T-cell (primary cell): ENCODE measurements at regions not wholly inside any gene's neighbourhood (a gene's known extent, or its start where the extent isn't known, plus 50 kb on each side); places are given as distances from the start of the nearest gene placed in this dataset.
"Not testable (repeated sequence)": the region's sequence is repeated elsewhere in the genome, so short reads cannot be mapped to it uniquely, and the experiment has no call there.

Experiments
- ATAC-seq, 4 experiments: fragments of 200-7000 bp in 3 of 4; fragments of 150-1000 bp in 1 of 4; cut with Tn5 transposase; replicated peaks in 1 of 4; 1 replicate in 3 of 4; 2 replicates in 1 of 4; pipeline ENCODE4 v1.10.0; 2021; ENCODE audit warnings: moderate library complexity in 3 of 4, mild to moderate bottlenecking in 2 of 4, moderate number of reproducible peaks in 1 of 4
- CTCF ChIA-PET, 2 donors: fragments of 300-600 bp; sonication (Branson Sonifier 250); formaldehyde crosslinking; loops; one replicate each; lab custom pipeline; 2022; ENCODE audit warnings: antibody characterized with exemption in 2 of 2; lab: Charles Lee
- POLR2A ChIA-PET, 2 donors: fragments of 300-600 bp; sonication (Branson Sonifier 250); formaldehyde crosslinking; loops; one replicate each; lab custom pipeline; 2022; ENCODE audit warnings: antibody characterized with exemption in 2 of 2; lab: Charles Lee
- DNase-seq, 35 experiments: peaks; one replicate each; pipeline versions ENCODE4 v3.0.0 to v3.0.0-alpha.2; 2013 to 2023
- H3K27ac ChIP-seq: one replicate; pipeline ENCODE4 v1.5.1; 2013; ENCODE audit warnings: low read length
- H3K27me3 ChIP-seq, 2 experiments: replicated peaks in 1 of 2; 1 replicate in 1 of 2; 2 replicates in 1 of 2; pipeline versions ENCODE4 v1.6.1 to v1.7.0; 2013; ENCODE audit warnings: low read length in 1 of 2, mixed read lengths in 1 of 2; ENCODE audit not compliant: control insufficient read depth in 2 of 2, insufficient read depth in 2 of 2; ENCODE audit errors: extremely low read depth in 1 of 2
- H3K36me3 ChIP-seq, 2 donors: 1 replicate in 1 of 2; 2 replicates in 1 of 2; pipeline versions ENCODE4 v1.6.1 to v1.7.0; 2013; ENCODE audit warnings: low read length in 1 of 2; ENCODE audit not compliant: control insufficient read depth in 2 of 2, insufficient read depth in 1 of 2; ENCODE audit errors: extremely low read depth in 1 of 2
- H3K4me1 ChIP-seq, 2 experiments: 1 replicate in 1 of 2; 2 replicates in 1 of 2; pipeline versions ENCODE4 v1.6.1 to v1.7.0; 2013; ENCODE audit warnings: low read length in 2 of 2, mixed read lengths in 1 of 2; ENCODE audit not compliant: insufficient read depth in 2 of 2, control insufficient read depth in 1 of 2; ENCODE audit errors: extremely low read depth in 1 of 2
- H3K4me3 ChIP-seq, 2 donors: 1 replicate in 1 of 2; 2 replicates in 1 of 2; pipeline versions ENCODE4 v1.5.1 to v1.7.0; 2013; ENCODE audit warnings: mild to moderate bottlenecking in 2 of 2, low read length in 1 of 2, moderate library complexity in 1 of 2; ENCODE audit not compliant: control insufficient read depth in 1 of 2; ENCODE audit errors: extremely low read depth in 1 of 2
- H3K9me3 ChIP-seq: 2 replicates; pipeline ENCODE4 v1.7.0; 2013
- H3K27ac Mint-ChIP-seq, 2 donors: one replicate each; pipeline ENCODE4 v1.8.0; 2020 to 2021; ENCODE audit warnings: mild to moderate bottlenecking in 2 of 2, mixed read lengths in 2 of 2
- H3K27me3 Mint-ChIP-seq, 2 donors: one replicate each; pipeline ENCODE4 v1.8.0; 2021 to 2022; ENCODE audit warnings: mixed read lengths in 2 of 2
- H3K36me3 Mint-ChIP-seq: one replicate; pipeline ENCODE4 v1.8.0; 2021; ENCODE audit warnings: mixed read lengths
- H3K4me1 Mint-ChIP-seq, 3 donors: one replicate each; pipeline ENCODE4 v1.8.0; 2020 to 2022; ENCODE audit warnings: mixed read lengths in 3 of 3, mild to moderate bottlenecking in 1 of 3
- H3K4me3 Mint-ChIP-seq, 3 donors: one replicate each; pipeline ENCODE4 v1.8.0; 2020 to 2022; ENCODE audit warnings: mild to moderate bottlenecking in 3 of 3, mixed read lengths in 3 of 3, moderate library complexity in 3 of 3
- H3K9me3 Mint-ChIP-seq, 3 donors: one replicate each; pipeline ENCODE4 v1.8.0; 2020 to 2022; ENCODE audit warnings: mixed read lengths in 3 of 3
- WGBS: methylation state at CpG from one replicate; pipeline ENCODE4 v1.1.5; 2013; ENCODE audit warnings: missing lambda C conversion rate; ENCODE audit not compliant: insufficient coverage; 5-methylcytosine and 5-hydroxymethylcytosine counted together

DNA sequence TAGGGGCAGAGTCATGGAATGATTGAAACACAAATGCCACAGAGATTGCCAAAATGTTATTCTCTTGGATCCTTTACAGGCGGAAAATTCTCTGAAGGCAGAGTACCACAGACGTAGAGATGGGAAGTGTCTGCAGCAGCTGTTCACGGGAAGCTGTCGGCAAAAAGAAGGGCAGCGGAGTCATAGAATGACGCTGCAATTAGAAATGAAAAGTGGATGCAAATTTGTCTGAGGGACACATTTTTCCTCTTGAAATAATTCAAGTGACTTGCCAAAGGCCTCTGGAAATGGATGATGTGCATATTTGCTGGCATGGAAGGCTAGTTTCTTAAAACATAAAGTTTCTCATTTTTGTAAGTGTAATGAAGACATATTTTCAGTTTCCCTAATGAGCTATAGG, 77.5 kb upstream of the PLD5 start:
- POLR2A ChIA-PET, result no interaction called here

DNA sequence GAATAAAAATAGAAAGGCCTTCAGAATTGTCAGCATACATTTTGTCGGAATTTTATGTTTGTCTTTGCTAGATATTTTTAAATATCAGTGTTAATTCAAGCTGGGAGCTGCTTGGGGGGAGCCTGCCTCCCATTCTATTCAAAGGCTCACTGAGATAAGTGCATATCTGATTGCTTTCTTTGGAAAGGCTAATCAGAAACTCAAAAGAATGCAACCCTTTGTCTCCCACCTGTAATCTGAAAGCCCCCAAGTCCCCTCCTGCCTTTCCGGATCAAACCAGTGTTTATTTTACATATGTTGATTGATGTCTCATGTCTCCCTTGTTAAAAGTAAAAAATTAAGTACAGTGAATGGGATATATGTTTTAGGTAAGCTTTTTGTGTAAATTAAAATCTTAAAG, 69.3 kb upstream of the PLD5 start:
- ATAC-seq, CTCF ChIA-PET, H3K36me3 ChIP-seq, H3K27ac Mint-ChIP-seq, H3K4me3 Mint-ChIP-seq, H3K36me3 Mint-ChIP-seq, H3K27me3 ChIP-seq, H3K27ac ChIP-seq, H3K9me3 ChIP-seq, H3K4me1 ChIP-seq, H3K27me3 Mint-ChIP-seq, DNase-seq, H3K4me3 ChIP-seq, POLR2A ChIA-PET, H3K4me1 Mint-ChIP-seq: not testable (repeated sequence)
- H3K9me3 Mint-ChIP-seq, result peaks cover 10 to 34% (median 22%) of the 10 kb centered on the region in 3 donors
- WGBS, result no CpG with 5 or more reads among the region's 2 CpGs

More for the DNA sequence above, 77.5 kb upstream of the PLD5 start:
- Mint-ChIP-seq H3K4me1 (no peaks in the 10 kb centered on the region), H3K27ac (no peak overlapping the region), H3K9me3 (peaks cover 14 to 23% (median 17%) of the 10 kb centered on the region in 3 donors), H3K36me3 (no peaks in the 10 kb centered on the region), H3K4me3 (no peak overlapping the region), H3K27me3 (no peaks in the 10 kb centered on the region)
- no peaks in the 10 kb centered on the region for H3K36me3 ChIP-seq
- H3K27ac ChIP-seq, result no peak overlapping the region
- H3K4me1 ChIP-seq, result no peaks in the 10 kb centered on the region
- DNase-seq, result no peak
- CTCF ChIA-PET, result no interaction called here
- 100% methylated on average over 1 of the region's 6 CpGs for WGBS
- no peak for ATAC-seq
- no peak overlapping the region for H3K4me3 ChIP-seq
- no peaks in the 10 kb centered on the region for H3K27me3 ChIP-seq
- no peaks in the 10 kb centered on the region for H3K9me3 ChIP-seq

DNA sequence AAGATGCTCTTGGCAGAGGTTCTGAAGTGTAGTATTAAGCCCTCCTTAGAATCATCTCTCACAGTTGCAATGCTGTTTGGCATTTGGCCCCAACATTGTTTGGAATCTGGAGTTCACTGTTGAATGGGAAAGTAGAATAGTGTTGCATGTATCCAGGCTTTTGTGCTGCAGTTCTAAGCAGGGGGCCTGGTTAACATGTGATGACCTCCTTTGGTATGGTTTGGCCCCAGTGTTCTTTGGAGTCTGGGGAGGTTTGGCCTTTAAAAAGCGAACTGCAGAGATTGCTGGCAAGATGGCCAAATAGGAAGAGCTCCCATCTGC, 61.8 kb upstream of the PLD5 start:
- no peak for ATAC-seq
- CTCF ChIA-PET, result no interaction called here
- Mint-ChIP-seq H3K36me3 (no peaks in the 10 kb centered on the region), H3K4me3 (no peak overlapping the region), H3K9me3 (peaks cover 0 to under 1% (median 0%) of the 10 kb centered on the region in 3 donors), H3K27ac (no peak overlapping the region), H3K4me1 (no peaks in the 10 kb centered on the region), H3K27me3 (no peaks in the 10 kb centered on the region)
- no peak overlapping the region for H3K27ac ChIP-seq
- H3K4me1 ChIP-seq, result no peaks in the 10 kb centered on the region
- H3K9me3 ChIP-seq, result no peaks in the 10 kb centered on the region
- H3K4me3 ChIP-seq, result no peak overlapping the region
- H3K27me3 ChIP-seq, result peaks cover 0 to 4% of the 10 kb centered on the region in 2 experiments
- POLR2A ChIA-PET, result no interaction called here
- WGBS, result 67% methylated on average over 1 of the region's 1 CpG
- no peaks in the 10 kb centered on the region for H3K36me3 ChIP-seq
- no peak for DNase-seq

DNA sequence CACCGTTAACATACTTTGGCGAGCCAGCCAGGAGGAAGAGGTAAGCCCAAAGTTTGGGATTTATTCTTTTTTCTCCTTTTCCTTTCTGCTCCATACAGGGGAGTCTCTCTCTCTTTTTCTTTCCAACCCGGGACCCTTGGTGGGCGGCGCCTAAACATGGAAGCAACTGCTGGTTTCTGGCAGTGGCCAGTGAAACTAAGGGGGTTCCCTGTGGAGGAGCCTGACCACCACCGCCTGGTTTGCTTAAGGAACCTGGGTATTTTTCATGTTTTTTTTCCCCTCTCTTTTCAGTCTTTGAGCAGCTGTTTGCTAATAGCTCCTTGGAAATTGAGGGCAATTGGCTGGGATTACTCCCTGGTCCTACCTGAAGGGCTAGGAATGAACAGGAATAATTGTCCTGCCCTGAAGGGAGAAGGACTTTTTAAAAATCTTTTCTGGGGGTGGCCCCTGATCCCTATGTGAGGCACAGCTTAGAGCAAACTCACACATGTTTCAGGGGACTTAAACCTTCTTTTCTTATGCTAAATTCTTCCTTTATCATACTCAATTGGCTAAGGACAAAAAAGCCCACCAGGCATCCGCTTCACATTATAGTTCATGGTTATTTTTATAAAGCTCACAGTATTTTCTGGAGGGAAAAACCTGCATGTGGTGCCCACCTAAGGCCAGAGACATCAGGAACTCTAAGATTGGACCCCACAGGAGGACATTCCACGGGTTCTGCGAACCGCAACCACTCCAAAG, 61.3 kb upstream of the PLD5 start:
- Mint-ChIP-seq H3K27me3 (no peaks in the 10 kb centered on the region), H3K27ac (no peak overlapping the region), H3K4me1 (no peaks in the 10 kb centered on the region), H3K36me3 (no peaks in the 10 kb centered on the region), H3K9me3 (no peaks in the 10 kb centered on the region), H3K4me3 (no peak overlapping the region)
- 80% methylated on average over 1 of the region's 10 CpGs for WGBS
- ATAC-seq (no peak), DNase-seq (no peak)
- Histone ChIP-seq H3K4me1 (no peaks in the 10 kb centered on the region), H3K27ac (no peak overlapping the region), H3K36me3 (no peaks in the 10 kb centered on the region), H3K27me3 (peaks cover 0 to 4% of the 10 kb centered on the region in 2 experiments), H3K9me3 (no peaks in the 10 kb centered on the region), H3K4me3 (no peak overlapping the region)
- ChIA-PET CTCF (no interaction called here), POLR2A (no interaction called here)

DNA sequence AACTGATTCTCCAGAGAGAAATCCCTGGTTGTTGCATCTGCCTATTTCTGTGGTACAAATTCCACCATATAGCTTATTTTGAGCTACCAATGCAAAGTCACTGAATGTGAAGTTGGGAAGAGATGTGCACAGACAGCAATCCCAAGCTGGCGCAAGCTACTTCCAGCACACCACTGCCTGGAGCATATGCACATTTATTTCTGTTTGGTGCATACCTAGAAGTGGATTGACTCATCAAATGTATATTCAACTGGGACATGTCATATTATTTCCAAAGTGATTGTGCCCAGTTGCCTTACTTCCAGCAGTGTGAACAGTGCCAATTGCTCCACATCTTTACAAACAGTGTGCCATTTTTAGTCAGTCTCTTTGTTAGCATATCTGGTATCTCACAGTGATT, 58.2 kb upstream of the PLD5 start:
- Mint-ChIP-seq H3K27me3 (no peaks in the 10 kb centered on the region), H3K9me3 (peaks cover 0 to 11% (median 0%) of the 10 kb centered on the region in 3 donors), H3K4me1 (no peaks in the 10 kb centered on the region), H3K27ac (no peak overlapping the region), H3K36me3 (no peaks in the 10 kb centered on the region), H3K4me3 (no peak overlapping the region)
- Histone ChIP-seq H3K36me3 (no peaks in the 10 kb centered on the region), H3K27ac (no peak overlapping the region), H3K27me3 (peaks cover 0 to 4% of the 10 kb centered on the region in 2 experiments), H3K4me1 (no peaks in the 10 kb centered on the region), H3K9me3 (no peaks in the 10 kb centered on the region), H3K4me3 (no peak overlapping the region)
- no CpG with 5 or more reads among the region's 1 CpG for WGBS
- ATAC-seq (no peak), DNase-seq (no peak)
- POLR2A ChIA-PET, result no interaction called here
- CTCF ChIA-PET, result no interaction called here

DNA sequence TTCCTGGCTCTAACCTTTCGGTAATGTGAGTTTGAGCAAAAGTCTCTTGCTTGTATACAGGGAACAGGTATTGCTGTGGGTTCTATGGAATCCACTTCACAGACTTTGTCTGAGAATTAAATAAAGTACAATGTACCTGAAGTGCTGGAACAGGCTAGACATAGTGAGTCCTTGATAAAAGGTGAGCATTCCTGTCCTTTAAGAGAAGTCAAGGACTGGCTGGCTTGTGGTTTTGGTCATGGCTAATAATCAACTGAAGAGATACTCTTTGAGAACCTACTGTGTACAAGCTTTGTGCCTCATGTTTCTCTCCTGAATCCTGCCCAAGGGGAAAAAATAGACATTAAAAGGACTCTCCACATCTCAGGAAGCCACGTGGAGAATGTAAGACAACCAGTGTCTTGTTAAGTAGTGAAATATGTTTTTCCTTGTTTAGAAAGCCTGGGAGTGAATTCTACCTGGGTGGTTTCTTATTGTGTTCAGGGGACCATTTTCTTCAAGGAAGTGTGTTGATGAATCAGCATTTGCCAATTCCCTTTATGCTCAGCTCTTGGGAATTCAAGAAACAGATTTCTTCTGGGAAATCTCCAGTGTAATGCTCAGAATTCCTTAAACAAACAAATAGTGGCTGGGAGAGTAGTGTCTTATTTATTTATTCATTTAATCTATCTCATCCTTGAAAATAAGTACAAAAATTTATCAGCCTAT, 55.2 kb upstream of the PLD5 start:
- no peaks in the 10 kb centered on the region for H3K27me3 ChIP-seq
- H3K4me3 ChIP-seq, result no peak overlapping the region
- no peaks in the 10 kb centered on the region for H3K36me3 ChIP-seq
- WGBS, result no CpG with 5 or more reads among the region's 2 CpGs
- Mint-ChIP-seq H3K36me3 (no peaks in the 10 kb centered on the region), H3K27me3 (no peaks in the 10 kb centered on the region), H3K9me3 (peaks cover 0 to 12% (median 3%) of the 10 kb centered on the region in 3 donors), H3K4me1 (no peaks in the 10 kb centered on the region), H3K4me3 (no peak overlapping the region), H3K27ac (no peak overlapping the region)
- no peaks in the 10 kb centered on the region for H3K4me1 ChIP-seq
- ATAC-seq (no peak), DNase-seq (no peak)
- POLR2A ChIA-PET, result no interaction called here
- no peak overlapping the region for H3K27ac ChIP-seq
- no peaks in the 10 kb centered on the region for H3K9me3 ChIP-seq
- CTCF ChIA-PET, result no interaction called here
